Gastrocnemius medialis (tissue), 4 donors: ENCODE measurements at regions not wholly inside any gene's neighbourhood (a gene's known extent, or its start where the extent isn't known, plus 50 kb on each side); places are given as distances from the start of the nearest gene placed in this dataset.
"Not testable (repeated sequence)": the region's sequence is repeated elsewhere in the genome, so short reads cannot be mapped to it uniquely, and the experiment has no call there.

Experiments
- ATAC-seq, 2 donors: fragments of 150-250 bp; one replicate each; pipeline ENCODE4 v1.9.1; 2016
- DNase-seq, 2 donors: peaks; one replicate each; pipeline ENCODE4 v3.0.0-alpha.2; 2019
- H3K27ac ChIP-seq, 4 donors: fragments of 200-600 bp; sonication (generic); 1 replicate in 1 of 4; 2 replicates in 3 of 4; pipeline ENCODE4 v1.5.1; 2016 to 2018; ENCODE audit warnings: mild to moderate bottlenecking in 2 of 4, moderate library complexity in 1 of 4
- H3K27me3 ChIP-seq, 3 donors: fragments of 200-600 bp; sonication (generic) in 2 of 3; 1 replicate in 1 of 3; 2 replicates in 2 of 3; pipeline versions ENCODE4 v1.5.1 to v1.6.0; 2016 to 2019; ENCODE audit warnings: mild to moderate bottlenecking in 1 of 3, moderate library complexity in 1 of 3
- H3K36me3 ChIP-seq, 2 donors: fragments of 200-600 bp; sonication (generic) in 1 of 2; one replicate each; pipeline ENCODE4 v1.5.1; 2017 to 2018
- H3K4me1 ChIP-seq, 2 donors: fragments of 200-600 bp; sonication (generic) in 1 of 2; one replicate each; pipeline ENCODE4 v1.5.1; 2016 to 2017; ENCODE audit warnings: mild to moderate bottlenecking in 2 of 2
- H3K4me3 ChIP-seq, 4 donors: fragments of 200-600 bp; sonication (generic) in 3 of 4; 1 replicate in 1 of 4; 2 replicates in 3 of 4; pipeline ENCODE4 v1.5.1; 2016 to 2019; ENCODE audit warnings: mild to moderate bottlenecking in 2 of 4
- H3K9me3 ChIP-seq, 3 donors: fragments of 200-600 bp; sonication (generic) in 2 of 3; 1 replicate in 1 of 3; 2 replicates in 2 of 3; pipeline ENCODE4 v1.5.1; 2016 to 2019
- CTCF ChIP-seq, 5 experiments: fragments of 450-650 bp in 3 of 5; fragments of 200-600 bp in 2 of 5; sonication (generic) in 2 of 5; IDR thresholded peaks in 4 of 5; conservative IDR thresholded peaks in 1 of 5; 1 replicate in 4 of 5; 2 replicates in 1 of 5; pipeline ENCODE4 v1.5.1; 2016 to 2019; ENCODE audit warnings: antibody characterized with exemption in 5 of 5, mild to moderate bottlenecking in 3 of 5, moderate library complexity in 3 of 5
- POLR2A ChIP-seq, 2 donors: fragments of 450-650 bp; IDR thresholded peaks; one replicate each; pipeline ENCODE4 v1.6.1; 2017; ENCODE audit warnings: antibody characterized with exemption in 2 of 2, mild to moderate bottlenecking in 2 of 2, moderate library complexity in 2 of 2
- in situ Hi-C, 4 donors: fragments of 200-750 bp; cut with MboI; loops; one replicate each; pipeline versions ENCODE4 v1.15.0 to v1.8.0; 2017; ENCODE audit warnings: low sequenced_read_pairs in 4 of 4
- intact Hi-C: fragments of 100-400 bp; cut with DNase I; formaldehyde crosslinking; loops from one replicate; pipeline ENCODE4 v1.15.1; 2023; ENCODE audit warnings: low total_unique reads

- ATAC-seq (no peak), DNase-seq (no peak)
- in situ Hi-C loops (no loop called here), intact Hi-C loops (no loop called here)
- no peaks in the 10 kb centered on the region for H3K9me3 ChIP-seq
- H3K27ac ChIP-seq, result no peak overlapping the region
- no peaks in the 10 kb centered on the region for H3K36me3 ChIP-seq
- no peaks in the 10 kb centered on the region for H3K4me1 ChIP-seq
- no peak for TF ChIP-seq POLR2A (IDR thresholded peaks at IDR 0.05)
- no peak for TF ChIP-seq CTCF (IDR thresholded peaks at IDR 0.05 in 4 of 5, conservative IDR thresholded peaks at IDR 0.05 in 1 of 5)
- no peak overlapping the region for H3K4me3 ChIP-seq
- no peaks in the 10 kb centered on the region for H3K27me3 ChIP-seq
Measured at GRCh38 chr18:41871229-41872000, 83.6 kb upstream of the PIK3C3 start.

GRCh38 chr18:41870817-41871216 lies 84.2 kb upstream of the PIK3C3 start:
- ATAC-seq (no peak), DNase-seq (no peak)
- intact Hi-C loops (no loop called here), in situ Hi-C loops (no loop called here)
- TF ChIP-seq POLR2A (IDR thresholded peaks at IDR 0.05), result no peak
- TF ChIP-seq CTCF (IDR thresholded peaks at IDR 0.05 in 4 of 5, conservative IDR thresholded peaks at IDR 0.05 in 1 of 5), result no peak
- Histone ChIP-seq H3K4me3 (no peak overlapping the region), H3K9me3 (no peaks in the 10 kb centered on the region), H3K27ac (no peak overlapping the region), H3K4me1 (no peaks in the 10 kb centered on the region), H3K36me3 (no peaks in the 10 kb centered on the region), H3K27me3 (no peaks in the 10 kb centered on the region)

DNA sequence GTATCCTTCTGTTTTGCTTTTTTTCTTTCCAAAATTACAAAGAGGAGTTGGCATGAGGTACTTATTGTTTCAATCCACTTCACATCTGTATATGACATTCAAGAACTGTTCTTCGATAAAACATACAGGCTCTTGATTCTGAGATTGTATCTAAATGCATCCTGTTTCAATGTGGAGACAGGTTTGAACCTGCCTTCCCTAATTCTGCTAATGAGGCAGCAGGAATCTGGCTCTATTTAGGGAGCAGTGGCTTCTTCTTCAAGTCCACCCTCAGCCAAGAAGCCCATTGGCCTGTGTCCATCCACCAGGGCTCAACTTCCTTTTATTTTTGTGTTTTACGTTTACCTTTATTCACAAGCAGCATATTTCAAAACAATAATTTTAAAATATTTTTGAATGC lies 84.8 kb upstream of the PIK3C3 start:
- Histone ChIP-seq H3K27me3 (no peaks in the 10 kb centered on the region), H3K27ac (no peak overlapping the region), H3K36me3 (no peaks in the 10 kb centered on the region), H3K4me1 (no peaks in the 10 kb centered on the region), H3K4me3 (no peak overlapping the region), H3K9me3 (no peaks in the 10 kb centered on the region)
- in situ Hi-C loops, result no loop called here
- ATAC-seq (no peak), DNase-seq (no peak)
- intact Hi-C loops, result no loop called here
- TF ChIP-seq POLR2A (IDR thresholded peaks at IDR 0.05), result no peak
- no peak for TF ChIP-seq CTCF (IDR thresholded peaks at IDR 0.05 in 4 of 5, conservative IDR thresholded peaks at IDR 0.05 in 1 of 5)

DNA sequence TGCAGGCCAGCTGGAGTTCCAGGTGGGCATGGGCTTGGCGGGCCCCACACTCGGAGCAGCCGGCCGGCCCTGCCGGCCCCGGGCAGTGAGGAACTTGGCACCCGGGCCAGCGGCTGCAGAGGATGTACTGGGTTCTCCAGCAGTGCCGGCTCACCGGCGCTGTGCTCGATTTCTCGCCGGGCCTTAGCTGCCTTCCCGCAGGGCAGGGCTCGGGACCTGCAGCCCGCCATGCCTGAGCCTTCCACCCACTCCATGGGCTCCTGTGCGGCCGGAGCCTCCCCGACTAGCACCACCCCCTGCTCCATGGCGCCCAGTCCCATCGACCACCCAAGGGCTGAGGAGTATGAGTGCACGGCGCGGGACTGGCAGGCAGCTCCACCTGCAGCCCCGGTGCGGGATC lies 89.2 kb upstream of the PIK3C3 start:
- not testable (repeated sequence) for DNase-seq

GRCh38 chr18:41864216-41864615 lies 90.8 kb upstream of the PIK3C3 start:
- DNase-seq (no peak), ATAC-seq (no peak)
- in situ Hi-C loops, result no loop called here
- no peak overlapping the region for H3K4me3 ChIP-seq
- H3K27me3 ChIP-seq, result no peaks in the 10 kb centered on the region
- intact Hi-C loops, result no loop called here
- no peak overlapping the region for H3K27ac ChIP-seq
- H3K9me3 ChIP-seq, result no peaks in the 10 kb centered on the region
- TF ChIP-seq CTCF (IDR thresholded peaks at IDR 0.05 in 4 of 5, conservative IDR thresholded peaks at IDR 0.05 in 1 of 5) (no peak), POLR2A (IDR thresholded peaks at IDR 0.05) (no peak)
- H3K4me1 ChIP-seq, result no peaks in the 10 kb centered on the region
- H3K36me3 ChIP-seq, result no peaks in the 10 kb centered on the region

More for the DNA sequence above, 89.2 kb upstream of the PIK3C3 start:
- H3K27ac ChIP-seq, in situ Hi-C loops, H3K4me3 ChIP-seq, H3K9me3 ChIP-seq, ATAC-seq, H3K36me3 ChIP-seq, H3K4me1 ChIP-seq, intact Hi-C loops, H3K27me3 ChIP-seq: not testable (repeated sequence)
